GM18505 (cell line): ENCODE measurements at regions not wholly inside any gene's neighbourhood (a gene's known extent, or its start where the extent isn't known, plus 50 kb on each side); places are given as distances from the start of the nearest gene placed in this dataset.
"Not testable (repeated sequence)": the region's sequence is repeated elsewhere in the genome, so short reads cannot be mapped to it uniquely, and the experiment has no call there.

Experiments used
- ATAC-seq: cut with Tn5 transposase; IDR thresholded peaks from one replicate; pipeline ENCODE4 v1.9.1; 2021; ENCODE audit not compliant: unreplicated experiment
- POLR2A ChIP-seq: IDR thresholded peaks from 4 replicates; pipeline ENCODE4 v1.6.1; 2011; ENCODE audit warnings: borderline replicate concordance; ENCODE audit not compliant: insufficient read depth, insufficient read length; ENCODE audit errors: extremely low read depth

DNA sequence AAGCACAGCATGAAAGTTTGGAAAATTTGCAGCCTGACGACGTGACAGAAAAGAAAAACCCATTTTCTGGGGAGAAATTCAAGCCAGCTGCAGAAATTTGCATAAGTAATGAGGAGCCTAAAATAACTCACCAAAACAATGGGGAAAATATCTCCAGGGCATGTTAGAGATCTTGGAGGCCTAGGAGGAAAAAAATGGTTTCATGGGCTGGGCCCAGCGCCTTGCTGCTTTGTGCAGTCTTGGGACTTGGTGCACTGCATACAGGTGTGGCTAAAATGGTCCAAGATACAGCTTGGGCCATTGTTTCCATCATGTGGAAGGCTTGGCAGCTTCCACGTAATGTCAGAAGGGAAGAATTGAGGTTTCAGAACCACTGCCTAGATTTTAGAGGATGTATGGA is 428.5 kb upstream of the FRG2C start:
- ATAC-seq, result no peak
- no peak for TF ChIP-seq POLR2A

DNA sequence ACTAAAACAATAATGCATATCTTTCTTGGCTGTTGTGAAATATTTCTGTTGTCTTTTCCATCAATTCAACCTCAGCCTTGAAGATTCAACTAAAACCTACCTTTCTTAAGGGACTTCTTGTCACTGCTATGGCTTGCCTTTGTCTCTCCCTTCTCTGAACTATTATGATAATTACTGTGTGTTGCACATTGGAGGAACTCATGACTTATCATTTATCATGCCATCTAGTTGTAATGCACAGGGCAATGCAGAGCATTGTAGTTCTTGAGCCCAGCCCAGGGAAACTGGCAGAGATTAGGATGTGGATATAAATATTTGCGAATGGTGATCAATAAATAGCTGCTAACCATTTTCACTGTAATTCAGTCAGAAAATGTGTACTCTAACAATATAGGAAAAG is 427.1 kb upstream of the FRG2C start:
- TF ChIP-seq POLR2A, result no peak
- no peak for ATAC-seq

DNA sequence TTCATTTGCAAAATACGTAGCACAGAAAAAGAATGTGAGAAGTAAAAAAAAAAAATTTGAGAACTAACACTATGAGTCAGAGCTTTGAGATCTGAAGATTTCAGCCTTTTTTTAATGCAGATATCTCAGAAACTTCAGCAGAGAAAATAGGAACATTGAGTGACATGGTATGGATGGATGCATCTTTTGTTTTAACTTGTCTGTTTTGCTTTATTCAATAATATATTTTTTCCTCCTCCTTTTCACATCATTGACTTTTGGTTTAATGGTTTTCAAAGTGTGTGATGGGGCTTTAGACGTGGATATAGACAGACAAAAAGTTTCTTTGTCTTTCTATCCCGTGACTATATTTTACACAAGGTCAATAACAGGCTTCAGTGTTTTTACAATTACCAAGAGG is 426.7 kb upstream of the FRG2C start:
- ATAC-seq, result no peak
- no peak for TF ChIP-seq POLR2A

DNA sequence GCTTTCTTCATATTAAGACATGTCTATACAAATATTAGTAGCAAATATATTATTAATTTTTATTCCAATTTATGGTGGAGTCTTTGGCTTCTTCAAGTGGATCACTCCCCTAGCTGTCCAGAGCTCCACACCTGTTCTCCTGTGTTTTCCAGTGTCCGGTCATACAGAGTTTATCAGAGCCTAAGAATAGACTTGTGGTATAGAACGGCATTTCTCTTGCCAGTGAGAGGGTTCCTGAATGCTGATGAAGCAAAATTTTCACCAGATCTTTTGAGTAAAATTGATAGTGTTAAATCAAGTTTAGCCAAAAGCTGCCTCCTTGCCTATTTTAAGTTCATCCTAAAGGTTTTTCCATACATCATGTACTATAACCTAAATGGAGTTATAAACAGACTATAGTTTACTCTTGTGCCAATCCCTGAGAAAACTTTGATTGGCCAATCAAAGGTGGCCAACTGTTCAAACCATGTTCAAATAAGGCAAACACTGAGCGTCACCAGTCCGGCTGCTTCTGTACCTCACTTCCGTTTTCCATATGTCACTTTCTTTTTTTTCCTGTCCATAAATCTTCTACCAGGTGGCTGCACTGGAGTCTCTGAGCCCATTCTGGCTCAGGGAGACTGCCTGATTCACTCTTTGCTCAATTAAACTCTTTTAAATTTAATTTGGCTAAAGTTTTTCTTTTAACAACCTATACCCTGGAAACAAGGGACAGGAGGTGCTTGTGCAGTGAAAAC is 422.7 kb upstream of the FRG2C start:
- ATAC-seq, result not testable (repeated sequence)

DNA sequence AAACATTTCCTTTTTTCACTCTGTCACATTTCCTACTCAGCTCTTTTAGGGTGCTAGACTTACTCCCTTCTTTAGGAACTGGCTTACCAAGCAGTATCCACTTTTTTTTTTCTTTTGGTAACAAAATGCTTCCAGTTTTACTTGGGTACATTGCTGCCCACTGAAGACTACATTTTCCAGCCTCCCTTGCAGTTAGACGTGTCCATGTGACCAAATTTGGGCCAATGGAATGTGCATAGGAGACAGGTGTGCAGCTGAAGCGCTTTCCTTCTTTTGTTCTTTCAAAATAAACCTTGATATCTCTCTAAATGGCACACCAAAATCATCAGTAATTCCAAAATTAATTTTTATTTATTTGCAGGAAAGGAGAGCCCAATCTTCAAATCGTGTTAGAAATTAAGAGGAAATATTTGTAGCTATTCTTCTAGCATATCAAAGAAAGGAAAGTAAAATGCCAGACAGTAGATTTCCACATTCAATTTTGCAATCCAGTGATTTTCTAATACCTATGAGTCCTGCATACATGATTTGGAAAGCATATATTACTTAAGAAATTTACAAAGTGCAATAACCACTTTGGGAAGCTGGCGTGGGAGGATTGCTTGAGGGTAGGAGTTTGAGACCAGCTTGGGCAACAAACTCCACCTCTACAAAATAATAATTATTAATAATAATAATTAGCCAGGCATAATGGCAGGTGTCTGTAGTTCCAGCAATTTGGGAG is 422.0 kb upstream of the FRG2C start:
- TF ChIP-seq POLR2A, result no peak
- no peak for ATAC-seq

DNA sequence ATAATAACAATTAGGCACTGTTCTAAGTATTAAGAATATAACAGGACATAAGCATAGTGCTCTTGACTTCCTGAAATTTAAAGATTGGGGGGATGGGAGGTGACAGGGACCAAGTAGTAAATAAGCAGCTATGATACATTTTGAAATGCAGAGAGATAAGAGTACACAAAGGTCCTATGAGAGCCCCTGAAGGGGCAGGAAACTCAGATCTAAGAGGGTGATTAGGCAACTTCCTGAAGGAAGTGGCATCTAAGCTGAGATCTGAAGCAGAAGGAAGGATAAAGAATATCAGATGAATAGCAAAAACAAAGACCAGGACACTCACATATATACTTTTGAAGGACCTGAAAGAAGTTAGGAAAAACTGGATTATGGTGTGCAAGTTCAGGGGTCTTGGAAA is 415.2 kb upstream of the FRG2C start:
- TF ChIP-seq POLR2A, result no peak
- ATAC-seq, result no peak

DNA sequence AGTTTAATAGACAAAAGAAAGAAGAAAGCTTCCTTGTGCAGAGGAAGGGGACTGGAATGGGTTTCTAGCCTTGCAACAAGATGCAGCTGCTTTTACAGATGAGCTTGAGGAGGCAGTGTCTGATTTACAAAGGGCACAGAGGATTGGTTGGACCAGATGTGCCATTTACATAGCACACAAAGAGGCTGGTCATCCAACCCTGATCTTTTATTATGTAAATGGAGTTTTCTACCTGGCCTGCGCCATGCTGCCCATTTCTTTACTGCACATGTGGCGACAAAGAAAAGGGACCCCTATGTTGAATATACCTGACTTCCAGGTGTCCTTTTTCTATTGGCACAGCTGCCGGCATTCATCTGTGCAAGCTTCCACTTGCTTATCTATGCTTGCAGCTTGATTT is 409.4 kb upstream of the FRG2C start:
- ATAC-seq, result no peak
- no peak for TF ChIP-seq POLR2A

DNA sequence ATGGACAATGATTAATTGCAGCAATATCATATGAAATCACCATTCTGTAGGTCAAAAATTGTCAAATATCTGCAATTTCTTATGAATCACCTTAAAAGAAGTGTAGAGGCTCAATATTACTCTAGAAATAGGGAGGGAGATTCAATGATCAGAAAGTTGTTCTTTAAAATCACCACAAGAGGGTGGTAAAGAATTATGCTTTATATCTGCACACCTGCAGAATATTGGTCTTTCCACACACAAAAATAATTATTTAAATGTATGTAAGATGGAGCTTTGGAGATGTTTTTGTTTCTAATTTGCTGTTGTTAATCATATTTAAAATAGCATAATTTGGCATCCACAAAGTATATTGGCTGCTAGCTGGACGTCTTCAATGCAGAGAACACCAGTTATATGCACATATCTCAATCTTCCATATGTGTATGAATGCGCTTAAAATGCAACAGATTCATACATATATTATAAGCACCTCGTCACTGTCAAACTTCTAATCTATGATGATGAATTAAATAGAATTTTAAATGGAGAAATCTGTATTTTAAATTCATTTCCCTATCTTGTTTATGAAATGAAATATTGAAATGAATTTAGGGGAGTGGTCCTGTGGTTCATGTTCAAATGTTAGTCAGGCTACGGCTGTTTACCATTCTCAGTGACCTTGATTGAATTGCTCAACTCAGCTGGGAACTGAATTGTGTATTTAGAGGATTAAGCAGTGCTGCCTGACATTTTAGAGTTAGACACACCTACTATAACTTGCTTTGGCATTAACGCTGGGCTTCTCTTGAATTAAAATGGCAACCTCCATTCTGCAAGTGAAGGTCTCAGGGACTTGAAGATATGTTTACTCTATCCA is 405.1 kb upstream of the FRG2C start:
- peak; percentile 64 for ATAC-seq

DNA sequence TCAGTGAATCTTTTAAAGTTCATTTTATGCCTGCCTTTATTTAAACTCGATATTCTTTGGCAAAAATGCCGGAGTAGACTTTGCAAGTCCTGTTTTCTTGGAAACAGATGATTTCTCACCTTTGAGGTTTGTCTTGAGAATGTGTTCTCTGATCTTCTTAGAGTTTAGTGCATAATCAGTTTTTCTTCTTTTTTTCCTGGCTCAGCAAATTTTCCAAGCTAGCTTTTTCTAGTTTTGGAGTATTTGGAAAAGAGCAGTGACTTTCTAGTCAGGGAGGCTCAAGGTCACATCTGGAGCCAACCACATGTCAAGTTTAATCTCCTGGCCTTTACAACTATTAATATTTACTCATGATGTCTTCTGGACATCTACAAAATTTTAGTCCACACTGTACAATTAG is 403.2 kb upstream of the FRG2C start:
- not testable (repeated sequence) for ATAC-seq

DNA sequence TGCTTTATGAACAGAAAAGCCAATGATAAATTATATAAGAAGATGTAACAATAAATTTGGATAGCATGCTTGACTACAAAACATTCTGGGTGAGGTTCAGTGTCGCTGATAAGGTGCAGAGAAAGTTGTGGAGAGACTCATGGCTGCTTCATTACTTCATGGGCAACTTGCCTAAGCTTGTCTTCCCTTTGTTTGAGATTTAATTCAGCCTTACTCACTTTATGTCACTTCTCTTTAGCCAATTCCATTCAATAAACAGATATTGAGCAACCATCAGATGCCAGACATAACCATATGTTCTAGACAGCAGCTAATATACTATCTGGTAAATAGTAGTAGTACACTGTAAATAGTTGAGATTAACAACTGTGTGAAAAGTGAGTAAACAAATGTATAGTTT is 401.5 kb upstream of the FRG2C start:
- no peak for ATAC-seq
- TF ChIP-seq POLR2A, result no peak

DNA sequence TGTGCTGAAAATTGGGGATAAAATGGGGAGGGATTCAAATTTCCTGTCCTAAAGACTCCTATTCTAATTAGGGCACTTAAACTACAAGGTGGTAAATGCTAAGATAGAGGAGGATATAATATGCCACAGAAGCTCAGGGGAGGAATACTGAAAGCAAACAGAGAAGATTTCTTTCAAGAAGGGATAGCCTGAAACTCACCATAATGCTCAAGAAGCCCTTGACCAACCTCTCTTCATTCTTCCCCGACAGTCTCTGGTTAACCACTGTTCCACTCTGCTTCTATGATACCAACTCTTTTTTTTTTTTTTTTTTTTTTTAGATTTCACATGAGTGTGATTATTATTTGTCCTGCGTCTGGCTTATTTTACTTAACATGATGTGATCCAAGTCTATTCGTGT is 398.2 kb upstream of the FRG2C start:
- no peak for ATAC-seq

DNA sequence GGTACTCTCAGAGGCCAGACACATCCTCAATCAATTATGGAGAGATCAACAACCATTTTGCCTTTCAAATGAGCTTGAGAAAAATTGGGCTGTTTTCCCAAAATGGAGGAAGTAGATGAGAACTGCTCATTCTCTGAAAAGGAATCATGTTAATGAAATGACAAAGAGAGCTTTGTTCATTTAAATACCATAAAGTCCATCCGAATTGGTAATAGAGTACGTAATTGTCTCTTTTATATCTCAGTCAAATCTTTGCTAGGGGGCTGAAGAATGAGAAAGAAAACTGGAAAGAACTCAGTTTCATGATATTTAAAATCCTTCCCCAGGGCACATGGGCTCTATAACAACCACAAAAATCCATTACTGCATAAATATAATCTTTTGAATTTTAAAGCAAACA is 395.6 kb upstream of the FRG2C start:
- ATAC-seq, result not testable (repeated sequence)

More for the DNA sequence above, 398.2 kb upstream of the FRG2C start:
- no peak for TF ChIP-seq POLR2A

DNA sequence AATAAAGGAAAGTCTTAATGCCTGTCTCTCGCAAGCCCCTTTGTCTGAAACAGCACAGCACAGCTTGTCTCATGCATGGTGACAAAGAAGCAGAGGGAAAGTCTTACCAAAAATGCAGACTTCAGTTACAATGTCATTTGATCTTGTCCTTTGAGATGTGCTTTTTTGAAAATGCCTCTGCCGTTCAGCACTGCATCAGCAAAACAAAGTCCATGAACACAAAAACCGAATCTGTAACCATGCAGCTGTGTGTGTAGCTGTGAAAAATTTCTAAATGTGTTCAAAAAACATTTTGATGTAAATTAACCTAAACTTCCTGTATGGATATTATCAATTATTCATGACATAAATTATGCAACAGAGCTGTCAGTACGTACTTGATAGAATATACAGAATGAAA is 391.9 kb upstream of the FRG2C start:
- not testable (repeated sequence) for ATAC-seq

DNA sequence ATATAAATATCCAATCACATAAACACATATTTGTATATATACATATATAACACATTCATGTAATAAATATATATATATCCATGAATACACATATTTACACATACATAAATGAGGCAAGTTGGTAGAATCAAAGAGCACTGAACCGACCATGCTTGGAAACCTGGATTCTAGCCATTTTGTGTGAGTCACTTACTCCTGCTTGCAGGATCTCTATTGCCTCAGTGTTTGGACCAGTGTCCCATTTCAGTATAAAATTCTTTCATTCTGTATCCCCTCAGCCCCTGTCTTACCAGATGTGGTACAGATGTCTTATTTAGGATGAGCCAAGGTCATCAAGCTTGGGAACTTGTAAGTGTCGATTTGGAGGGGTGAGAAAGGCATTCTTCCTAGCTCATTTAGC is 391.4 kb upstream of the FRG2C start:
- no peak for TF ChIP-seq POLR2A

DNA sequence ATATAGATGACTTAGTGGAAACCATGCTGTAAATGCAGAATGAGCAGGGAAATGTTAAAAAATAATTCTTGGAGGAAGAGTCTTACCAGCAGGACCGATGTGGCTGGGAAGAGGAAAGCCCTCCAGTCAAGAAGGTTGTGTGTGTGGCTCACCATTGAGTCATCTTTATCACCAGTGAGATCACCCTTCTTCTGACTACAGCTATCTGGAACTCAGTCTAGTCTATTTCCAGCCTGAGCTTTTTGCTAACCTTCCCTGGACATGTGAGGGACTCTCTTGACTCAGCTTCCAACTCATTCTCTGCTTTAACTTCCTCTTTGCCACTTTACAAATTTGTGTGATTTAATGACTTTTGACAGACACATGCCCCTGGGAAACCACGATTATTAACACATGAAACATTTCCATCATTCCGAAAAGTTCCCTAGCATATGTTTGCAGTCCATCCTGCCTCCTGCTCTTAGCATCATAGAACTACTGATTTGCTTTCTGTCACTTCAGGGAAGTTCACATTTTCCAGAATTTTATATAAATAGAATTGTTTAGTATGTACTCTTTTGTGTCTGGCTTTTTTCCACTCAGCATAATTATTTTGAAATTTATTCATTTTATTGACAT is 378.5 kb upstream of the FRG2C start:
- not testable (repeated sequence) for ATAC-seq

More for the DNA sequence above, 391.4 kb upstream of the FRG2C start:
- no peak for ATAC-seq

DNA sequence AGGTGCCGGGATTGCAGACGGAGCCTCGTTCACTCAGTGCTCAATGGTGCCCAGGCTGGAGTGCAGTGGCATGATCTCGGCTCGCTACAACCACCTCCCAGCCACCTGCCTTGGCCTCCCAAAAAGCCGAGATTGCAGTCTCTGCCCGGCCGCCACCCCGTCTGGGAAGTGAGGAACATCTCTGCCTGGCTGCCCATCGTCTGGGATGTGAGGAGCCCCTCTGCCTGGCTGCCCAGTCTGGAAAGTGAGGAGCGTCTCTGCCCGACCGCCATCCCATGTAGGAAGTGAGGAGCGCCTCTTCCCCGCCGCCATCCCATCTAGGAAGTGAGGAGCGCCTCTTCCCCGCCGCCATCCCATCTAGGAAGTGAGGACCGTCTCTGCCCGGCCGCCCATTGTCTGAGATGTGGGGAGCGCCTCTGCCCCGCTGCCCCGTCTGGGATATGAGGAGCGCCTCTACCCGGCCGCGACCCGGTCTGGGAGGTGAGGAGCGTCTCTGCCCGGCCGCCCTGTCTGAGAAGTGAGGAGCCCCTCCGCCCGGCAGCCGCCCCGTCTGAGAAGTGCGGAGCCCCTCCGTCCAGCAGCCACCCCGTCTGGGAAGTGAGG is 375.1 kb upstream of the FRG2C start:
- ATAC-seq, result not testable (repeated sequence)
